Activated naive CD4-positive, alpha-beta T cell treated with anti-CD3 and anti-CD28 coated beads, Interleukin-2, amount 50 U/mL, for 24 hours (primary cell): ENCODE measurements at regions not wholly inside any gene's neighbourhood (a gene's known extent, or its start where the extent isn't known, plus 50 kb on each side); places are given as distances from the start of the nearest gene placed in this dataset.

Experiments
- H3K27ac Mint-ChIP-seq: one replicate; pipeline ENCODE4 v1.8.0; 2021; ENCODE audit warnings: mild to moderate bottlenecking, mixed read lengths
- H3K27me3 Mint-ChIP-seq: one replicate; pipeline ENCODE4 v1.8.0; 2021; ENCODE audit warnings: mixed read lengths
- H3K36me3 Mint-ChIP-seq: one replicate; pipeline ENCODE4 v1.8.0; 2021; ENCODE audit warnings: mixed read lengths
- H3K4me1 Mint-ChIP-seq: one replicate; pipeline ENCODE4 v1.8.0; 2021; ENCODE audit warnings: mixed read lengths
- H3K4me3 Mint-ChIP-seq: one replicate; pipeline ENCODE4 v1.8.0; 2021; ENCODE audit warnings: mild to moderate bottlenecking, mixed read lengths
- H3K9me3 Mint-ChIP-seq: one replicate; pipeline ENCODE4 v1.8.0; 2021; ENCODE audit warnings: mixed read lengths

DNA sequence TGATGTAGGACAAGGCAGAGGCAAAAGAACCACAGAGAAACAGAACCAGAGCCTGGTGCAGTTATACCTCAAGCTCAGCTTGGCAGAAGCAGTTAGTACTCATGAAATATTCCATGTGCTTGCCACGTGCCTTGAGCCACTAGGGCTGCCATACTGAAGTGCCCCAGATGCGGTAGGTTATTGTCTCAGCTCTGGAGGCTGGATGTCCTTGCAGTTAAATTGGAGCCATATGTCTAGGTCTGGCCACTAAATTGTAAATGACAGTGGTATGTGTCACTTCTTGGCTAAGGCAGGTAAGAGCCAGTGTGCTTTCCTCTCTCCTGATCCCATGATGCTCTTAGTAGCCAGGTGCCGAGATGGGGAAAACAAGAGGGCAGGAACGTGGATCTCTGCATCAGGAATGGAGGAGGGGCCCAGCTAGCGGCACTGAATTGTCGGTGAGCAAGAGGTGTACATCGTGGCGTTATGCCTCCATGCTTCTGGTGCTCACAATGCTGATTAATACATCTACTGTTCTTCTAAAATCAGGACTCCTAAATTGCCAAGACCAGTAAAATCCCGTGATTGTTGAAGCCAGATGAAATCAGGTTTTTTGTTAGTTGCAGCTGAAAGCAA, 73.5 kb downstream of the PSMG1 start:
- H3K9me3 Mint-ChIP-seq: no peaks in the 10 kb centered on the region
- H3K27me3 Mint-ChIP-seq: peaks cover 2% of the 10 kb centered on the region
- H3K36me3 Mint-ChIP-seq: no peaks in the 10 kb centered on the region
- no peaks in the 10 kb centered on the region for H3K4me1 Mint-ChIP-seq
- H3K27ac Mint-ChIP-seq: no peak overlapping the region
- H3K4me3 Mint-ChIP-seq: no peak overlapping the region

DNA sequence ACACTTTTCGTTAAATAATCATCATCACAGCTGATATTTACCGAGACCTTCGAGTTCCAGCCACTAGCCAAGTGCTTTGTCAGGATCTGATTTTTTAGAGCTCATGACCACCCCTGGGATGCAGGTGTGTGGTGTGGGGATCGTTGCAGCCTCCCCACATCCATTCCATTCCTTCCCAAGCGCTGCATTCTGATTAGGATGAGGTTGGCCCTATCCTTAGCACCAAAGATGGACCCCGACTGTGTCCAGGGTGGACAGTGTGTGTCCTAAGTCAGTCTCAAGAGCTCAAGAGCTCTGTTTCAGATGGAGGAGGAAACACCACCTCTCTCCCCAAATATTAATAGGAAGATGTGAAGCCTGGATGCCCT, 74.1 kb downstream of the PSMG1 start:
- H3K36me3 Mint-ChIP-seq: no peaks in the 10 kb centered on the region
- H3K4me1 Mint-ChIP-seq: no peaks in the 10 kb centered on the region
- no peak overlapping the region for H3K4me3 Mint-ChIP-seq
- no peak overlapping the region for H3K27ac Mint-ChIP-seq
- no peaks in the 10 kb centered on the region for H3K9me3 Mint-ChIP-seq
- peaks cover 2% of the 10 kb centered on the region for H3K27me3 Mint-ChIP-seq

DNA sequence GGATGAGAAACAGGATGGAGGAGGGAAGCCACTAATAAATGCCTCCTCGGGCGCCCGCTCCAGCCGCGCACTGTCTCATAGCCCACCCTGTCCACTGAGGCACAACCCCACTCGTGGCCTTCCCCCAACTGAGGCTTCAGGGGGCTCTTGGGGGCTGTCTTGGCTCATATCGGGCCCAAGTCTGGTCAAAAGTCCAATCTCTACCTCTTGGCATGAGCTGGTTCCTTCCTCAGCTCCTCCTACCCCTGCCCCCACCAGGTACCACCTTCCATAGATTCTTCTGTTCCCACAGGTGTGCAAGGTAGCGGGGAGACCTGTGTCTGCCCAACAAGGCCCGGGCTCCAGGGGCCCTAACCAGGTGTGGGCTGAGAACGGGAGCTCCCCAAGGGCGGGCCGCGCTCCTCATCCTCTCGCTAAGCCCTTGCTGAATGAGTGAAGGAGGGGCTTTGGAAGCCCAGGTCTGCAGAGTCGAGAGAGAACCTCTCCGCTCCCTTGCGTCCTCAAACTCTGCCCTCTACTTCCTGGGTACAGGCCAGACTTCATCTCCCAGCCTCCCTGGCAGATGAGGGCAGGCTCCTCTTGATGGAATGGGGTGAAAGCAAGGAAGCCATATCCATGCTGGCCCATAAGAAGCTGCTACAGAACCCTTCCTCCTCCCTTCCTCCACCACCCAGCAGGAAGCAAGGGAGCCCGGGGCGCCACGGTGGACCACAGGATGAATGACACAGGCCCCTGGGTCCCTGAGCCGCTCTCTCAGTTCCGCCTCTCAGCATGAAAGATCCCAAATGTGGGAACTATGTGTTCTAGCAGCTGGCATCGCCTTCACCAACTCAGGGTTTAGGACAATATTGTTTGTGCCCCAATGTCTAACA, 74.7 kb downstream of the PSMG1 start:
- Mint-ChIP-seq H3K4me3 (no peak overlapping the region), H3K9me3 (no peaks in the 10 kb centered on the region), H3K27me3 (peaks cover 2% of the 10 kb centered on the region), H3K27ac (no peak overlapping the region), H3K4me1 (no peaks in the 10 kb centered on the region), H3K36me3 (no peaks in the 10 kb centered on the region)

DNA sequence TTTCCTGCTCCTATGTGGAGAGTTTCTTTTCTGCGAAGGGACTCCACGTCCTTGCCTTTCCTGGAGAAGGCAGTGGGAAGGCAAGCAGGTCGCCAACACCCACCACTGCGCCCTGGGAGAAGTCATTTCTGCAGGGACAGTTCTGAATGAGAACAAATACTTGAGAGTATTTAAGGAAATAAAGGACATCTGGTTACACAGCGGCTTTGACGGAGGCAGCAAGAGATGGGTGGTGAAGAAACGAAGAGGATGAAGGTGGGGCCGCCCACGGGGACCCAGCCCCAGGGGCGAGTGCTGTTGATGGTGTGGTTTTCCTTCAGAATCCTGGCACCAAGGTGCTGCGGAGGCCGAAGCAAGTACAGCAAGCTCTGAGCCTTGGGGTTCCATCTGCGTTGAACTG, 75.5 kb downstream of the PSMG1 start:
- no peaks in the 10 kb centered on the region for H3K36me3 Mint-ChIP-seq
- no peak overlapping the region for H3K27ac Mint-ChIP-seq
- no peak overlapping the region for H3K4me3 Mint-ChIP-seq
- peaks cover 5% of the 10 kb centered on the region for H3K27me3 Mint-ChIP-seq
- H3K9me3 Mint-ChIP-seq: no peaks in the 10 kb centered on the region
- H3K4me1 Mint-ChIP-seq: no peaks in the 10 kb centered on the region

DNA sequence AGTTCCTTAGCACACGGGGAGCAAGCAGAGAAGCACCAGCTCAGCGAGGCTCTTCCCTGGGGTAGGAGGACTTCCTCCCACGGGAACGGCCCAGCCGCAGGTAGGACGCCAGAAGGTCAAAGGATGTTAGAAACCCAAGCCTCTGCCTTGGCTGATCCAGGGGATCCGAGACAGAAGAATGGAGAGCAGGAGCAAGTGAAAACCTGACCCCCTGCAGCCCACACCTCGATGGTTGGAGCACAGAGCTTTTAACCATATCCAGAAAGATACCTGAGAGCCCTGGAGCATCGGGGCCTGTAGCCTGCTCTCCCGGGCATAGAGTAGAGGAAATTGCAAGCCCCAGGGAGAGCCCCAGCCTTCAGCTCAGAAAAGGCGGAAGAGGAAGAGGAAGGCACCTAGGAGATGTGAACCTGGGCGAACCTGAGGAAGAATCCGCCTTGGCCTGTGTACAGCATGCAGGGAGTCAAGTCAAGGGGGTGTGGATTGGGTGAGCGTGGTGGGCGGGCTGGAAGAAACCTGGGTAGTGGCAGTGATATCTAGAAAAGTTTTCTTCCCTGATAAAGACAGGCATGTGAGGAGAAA, 76.3 kb downstream of the PSMG1 start:
- no peak overlapping the region for H3K4me3 Mint-ChIP-seq
- H3K27ac Mint-ChIP-seq: no peak overlapping the region

DNA sequence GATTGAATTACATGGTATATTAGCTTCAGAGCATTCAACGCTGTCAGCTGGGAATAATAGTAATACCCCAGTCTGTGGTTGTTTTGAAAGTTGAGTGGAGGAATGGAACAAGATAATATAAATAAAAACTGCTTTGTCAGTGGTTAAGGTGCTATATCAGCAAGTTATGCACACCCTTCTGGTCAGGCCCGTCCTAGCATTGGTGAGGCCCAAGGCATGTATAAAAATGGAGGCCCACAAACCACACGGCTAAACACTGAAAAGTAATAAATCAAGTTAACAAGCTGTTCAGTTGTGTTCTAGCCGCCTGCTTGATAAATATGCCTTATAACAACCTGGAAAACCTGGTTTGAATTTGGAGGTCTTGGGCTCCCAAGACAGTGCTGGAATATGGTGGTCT, 77.4 kb downstream of the PSMG1 start:
- H3K9me3 Mint-ChIP-seq: no peaks in the 10 kb centered on the region
- no peaks in the 10 kb centered on the region for H3K4me1 Mint-ChIP-seq
- no peak overlapping the region for H3K4me3 Mint-ChIP-seq
- no peaks in the 10 kb centered on the region for H3K36me3 Mint-ChIP-seq
- no peak overlapping the region for H3K27ac Mint-ChIP-seq
- H3K27me3 Mint-ChIP-seq: peaks cover 5% of the 10 kb centered on the region

More for the DNA sequence above, 76.3 kb downstream of the PSMG1 start:
- H3K9me3 Mint-ChIP-seq: no peaks in the 10 kb centered on the region
- H3K4me1 Mint-ChIP-seq: no peaks in the 10 kb centered on the region
- H3K36me3 Mint-ChIP-seq: no peaks in the 10 kb centered on the region
- peaks cover 5% of the 10 kb centered on the region for H3K27me3 Mint-ChIP-seq

DNA sequence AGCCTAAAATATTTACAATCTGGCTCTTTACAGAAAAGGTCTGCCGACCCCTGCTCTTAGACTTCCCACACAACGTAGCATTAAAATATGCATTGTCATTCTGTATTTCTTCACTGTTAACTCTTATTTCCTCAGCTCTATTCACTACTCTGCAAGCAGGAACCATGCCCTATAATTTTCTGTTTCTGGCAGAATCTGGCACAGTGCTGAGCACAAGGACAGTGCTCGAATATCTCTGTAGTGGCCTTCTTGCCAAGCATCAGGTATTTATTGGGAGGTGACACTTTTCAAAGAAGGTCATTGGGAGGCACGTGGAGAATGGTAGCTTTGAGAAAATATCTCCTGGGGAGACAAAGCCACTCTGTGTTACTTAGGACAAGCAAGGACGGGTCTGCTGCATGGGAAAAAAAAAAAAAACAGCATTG, 77.9 kb downstream of the PSMG1 start:
- H3K27me3 Mint-ChIP-seq: peaks cover 2% of the 10 kb centered on the region
- H3K4me3 Mint-ChIP-seq: no peak overlapping the region
- H3K9me3 Mint-ChIP-seq: no peaks in the 10 kb centered on the region
- H3K27ac Mint-ChIP-seq: peak overlapping the region; percentile 4
- no peaks in the 10 kb centered on the region for H3K36me3 Mint-ChIP-seq
- H3K4me1 Mint-ChIP-seq: no peaks in the 10 kb centered on the region

DNA sequence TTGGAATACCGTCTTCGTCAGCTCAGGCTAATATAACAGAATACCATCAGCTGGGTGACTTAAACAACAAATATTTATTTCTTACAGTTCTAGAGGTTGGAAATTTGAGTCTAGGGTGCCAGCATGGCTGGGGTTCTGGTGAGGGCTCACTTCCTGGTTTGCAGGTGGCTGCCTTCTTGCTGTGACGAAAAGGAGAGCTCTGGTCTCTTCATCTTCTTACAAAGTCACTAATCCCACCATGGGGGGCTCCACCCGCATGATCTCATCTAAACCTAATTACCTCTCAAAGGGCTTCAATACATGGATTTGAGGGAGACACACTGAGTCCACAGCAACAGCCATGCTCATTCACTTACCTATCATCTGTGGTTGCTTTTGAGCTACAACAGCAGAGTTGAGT, 78.3 kb downstream of the PSMG1 start:
- H3K27me3 Mint-ChIP-seq: peaks cover 2% of the 10 kb centered on the region
- H3K9me3 Mint-ChIP-seq: no peaks in the 10 kb centered on the region
- no peaks in the 10 kb centered on the region for H3K4me1 Mint-ChIP-seq
- no peak overlapping the region for H3K4me3 Mint-ChIP-seq
- no peak overlapping the region for H3K27ac Mint-ChIP-seq
- H3K36me3 Mint-ChIP-seq: no peaks in the 10 kb centered on the region

DNA sequence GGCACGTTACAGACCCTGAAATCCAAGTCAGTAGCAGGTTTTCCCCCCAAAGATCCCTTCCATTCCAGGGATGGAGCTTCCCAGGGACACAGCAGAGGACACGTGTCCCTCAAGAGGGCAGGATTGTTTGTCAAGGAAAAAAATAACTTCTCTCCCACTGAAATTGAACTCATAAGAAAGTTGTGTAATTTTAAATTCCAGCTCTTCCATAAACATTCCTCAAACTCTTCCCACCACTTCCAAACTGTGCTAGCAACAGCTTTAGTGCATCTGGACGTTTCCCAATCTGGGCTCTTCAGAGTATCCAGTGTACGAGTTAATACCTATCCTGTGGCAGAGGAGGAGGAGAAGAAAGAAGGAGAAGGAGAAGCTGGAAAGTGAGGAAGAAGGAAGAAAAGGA, 79.6 kb downstream of the PSMG1 start:
- H3K4me3 Mint-ChIP-seq: no peak overlapping the region
- peaks cover 2% of the 10 kb centered on the region for H3K27me3 Mint-ChIP-seq
- no peak overlapping the region for H3K27ac Mint-ChIP-seq
- no peaks in the 10 kb centered on the region for H3K4me1 Mint-ChIP-seq
- no peaks in the 10 kb centered on the region for H3K9me3 Mint-ChIP-seq
- H3K36me3 Mint-ChIP-seq: no peaks in the 10 kb centered on the region

DNA sequence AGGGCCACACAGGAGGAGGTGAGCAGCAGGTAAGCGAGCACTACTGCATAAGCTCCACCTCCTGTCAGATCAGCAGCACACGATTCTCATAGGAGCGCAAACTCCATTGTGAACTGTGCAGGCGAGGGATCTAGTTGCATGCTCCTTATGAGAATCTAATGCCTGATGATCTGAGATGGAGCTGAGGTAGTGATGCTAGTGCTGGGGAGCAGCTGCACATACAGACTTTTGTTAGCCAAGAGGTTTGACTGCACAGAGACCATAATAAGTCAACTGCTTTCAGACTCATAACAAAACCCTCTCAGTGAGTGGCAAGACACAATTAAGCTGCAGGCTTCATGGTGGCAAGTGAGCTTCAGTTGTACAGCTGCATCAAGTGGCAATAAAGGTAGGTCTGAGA, 83.4 kb downstream of the PSMG1 start:
- Mint-ChIP-seq H3K9me3 (no peaks in the 10 kb centered on the region), H3K4me3 (no peak overlapping the region), H3K4me1 (no peaks in the 10 kb centered on the region), H3K27ac (no peak overlapping the region), H3K27me3 (peaks cover 2% of the 10 kb centered on the region), H3K36me3 (no peaks in the 10 kb centered on the region)

DNA sequence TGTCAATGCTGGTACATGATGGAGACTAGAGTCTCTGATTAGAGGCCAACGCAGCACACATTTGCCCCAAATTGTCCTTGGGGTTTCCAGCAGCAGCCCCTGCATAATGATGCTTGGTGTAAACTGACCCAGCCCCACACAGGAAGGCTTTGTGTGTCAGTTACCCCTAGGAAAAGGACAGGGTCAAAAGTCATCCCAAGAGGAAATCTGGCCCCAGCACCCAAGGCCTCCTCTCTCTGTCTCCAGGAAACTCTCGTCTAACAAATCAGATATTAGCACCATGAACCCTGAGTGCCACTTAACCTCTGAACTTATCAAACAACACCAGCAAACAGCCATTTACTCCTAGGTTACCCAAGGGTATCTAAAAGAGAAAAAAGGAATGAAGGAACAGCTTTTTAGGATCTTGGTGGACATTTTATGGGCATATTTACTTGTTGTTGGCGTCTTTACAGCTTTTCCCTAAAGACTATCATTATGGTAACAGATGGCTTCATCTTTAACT, 84.5 kb downstream of the PSMG1 start:
- no peak overlapping the region for H3K4me3 Mint-ChIP-seq
- H3K27me3 Mint-ChIP-seq: peaks cover 2% of the 10 kb centered on the region
- no peak overlapping the region for H3K27ac Mint-ChIP-seq
- no peaks in the 10 kb centered on the region for H3K9me3 Mint-ChIP-seq
- no peaks in the 10 kb centered on the region for H3K36me3 Mint-ChIP-seq
- no peaks in the 10 kb centered on the region for H3K4me1 Mint-ChIP-seq

DNA sequence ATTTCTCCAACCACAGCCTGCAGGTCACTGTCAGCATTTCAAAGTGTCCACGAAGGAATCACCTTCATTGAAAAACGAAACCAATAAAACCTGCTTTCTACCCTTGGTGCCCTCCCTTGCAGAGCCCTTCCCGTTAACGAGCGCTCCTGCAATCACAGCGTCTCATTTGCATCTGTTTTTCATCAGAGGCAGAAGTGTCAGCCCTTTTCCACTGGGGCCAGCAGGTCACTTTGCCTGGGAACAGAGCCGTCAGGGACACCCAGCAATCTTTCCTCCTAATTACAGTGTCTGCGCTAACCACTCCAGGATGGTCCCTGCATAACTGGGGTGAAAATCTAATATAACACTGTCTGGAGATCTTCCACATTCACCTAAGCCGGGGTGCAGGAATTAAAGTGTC, 85.3 kb downstream of the PSMG1 start:
- H3K27me3 Mint-ChIP-seq: no peaks in the 10 kb centered on the region
- no peaks in the 10 kb centered on the region for H3K4me1 Mint-ChIP-seq
- H3K4me3 Mint-ChIP-seq: no peak overlapping the region
- no peaks in the 10 kb centered on the region for H3K36me3 Mint-ChIP-seq
- no peak overlapping the region for H3K27ac Mint-ChIP-seq
- no peaks in the 10 kb centered on the region for H3K9me3 Mint-ChIP-seq

DNA sequence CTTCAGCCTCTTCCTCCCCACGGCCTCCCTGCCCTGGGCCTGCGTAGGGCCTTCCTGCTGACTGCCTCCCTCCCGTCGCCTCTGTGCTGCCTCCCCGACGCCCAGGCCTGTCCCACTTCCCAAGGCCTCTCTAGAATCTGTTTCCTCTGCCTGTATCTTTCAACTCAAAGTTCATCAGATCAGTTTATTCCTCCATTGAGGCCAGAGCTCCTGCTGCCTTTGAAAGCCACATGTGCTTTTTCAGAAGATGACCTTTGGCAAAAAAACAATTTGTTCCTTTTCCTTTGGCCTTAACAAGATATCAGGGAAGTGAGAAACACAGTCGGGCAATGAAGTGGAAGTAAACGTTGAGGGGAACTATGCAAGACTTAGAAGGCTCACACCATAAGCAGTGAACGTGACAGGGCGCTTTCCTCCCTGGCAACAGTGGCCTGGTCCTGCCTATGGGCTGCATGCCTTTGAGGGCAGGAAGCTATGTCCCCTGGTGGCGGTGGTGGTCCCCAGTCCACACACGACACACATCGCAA, 85.9 kb downstream of the PSMG1 start:
- H3K4me1 Mint-ChIP-seq: no peaks in the 10 kb centered on the region
- no peaks in the 10 kb centered on the region for H3K9me3 Mint-ChIP-seq
- H3K36me3 Mint-ChIP-seq: no peaks in the 10 kb centered on the region
- no peak overlapping the region for H3K27ac Mint-ChIP-seq
- H3K4me3 Mint-ChIP-seq: no peak overlapping the region
- no peaks in the 10 kb centered on the region for H3K27me3 Mint-ChIP-seq

DNA sequence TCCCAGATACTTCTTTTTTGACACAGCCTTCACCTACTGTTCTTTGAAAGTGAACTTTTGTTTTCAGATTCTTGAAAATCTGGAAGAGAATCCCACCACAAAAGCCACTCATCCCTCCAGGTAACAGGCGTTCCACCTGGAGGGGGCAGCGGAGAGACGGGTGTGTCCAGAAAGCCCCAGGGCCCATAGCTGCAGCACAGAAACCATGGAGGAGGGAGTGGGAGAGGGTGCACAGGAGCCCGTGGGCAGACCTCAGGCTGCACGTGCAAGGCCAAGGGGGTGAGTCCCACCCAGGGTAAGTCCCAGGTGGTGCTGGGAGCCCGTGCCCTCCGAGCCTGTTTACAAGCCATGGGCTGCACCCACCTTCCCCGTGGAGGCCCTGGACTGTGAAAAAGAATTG, 86.5 kb downstream of the PSMG1 start:
- H3K4me1 Mint-ChIP-seq: no peaks in the 10 kb centered on the region
- H3K4me3 Mint-ChIP-seq: no peak overlapping the region
- H3K36me3 Mint-ChIP-seq: no peaks in the 10 kb centered on the region

DNA sequence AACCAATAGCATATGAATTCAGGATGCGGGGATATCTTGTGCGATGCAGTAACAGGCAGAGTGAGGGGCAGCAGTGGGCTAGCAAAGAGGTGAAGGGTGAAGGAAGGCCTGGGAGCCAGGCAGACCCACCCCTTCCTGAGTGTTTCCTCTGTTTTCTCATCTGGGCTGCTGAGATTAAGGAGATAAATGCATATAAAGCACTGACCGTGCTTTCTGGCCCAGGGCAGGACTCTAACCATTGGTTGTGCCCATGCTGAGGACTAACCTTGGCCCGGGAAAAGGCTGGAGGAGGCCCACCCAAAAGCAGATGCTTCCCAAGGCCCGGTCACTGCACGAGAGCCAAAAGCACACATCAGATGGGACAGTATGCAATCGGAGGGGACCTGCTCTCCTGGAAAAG, 87.6 kb downstream of the PSMG1 start:
- Mint-ChIP-seq H3K4me1 (no peaks in the 10 kb centered on the region), H3K36me3 (no peaks in the 10 kb centered on the region), H3K27ac (no peak overlapping the region)

More for the DNA sequence above, 86.5 kb downstream of the PSMG1 start:
- Mint-ChIP-seq H3K27ac (no peak overlapping the region), H3K27me3 (no peaks in the 10 kb centered on the region), H3K9me3 (no peaks in the 10 kb centered on the region)

More for the DNA sequence above, 87.6 kb downstream of the PSMG1 start:
- no peaks in the 10 kb centered on the region for H3K9me3 Mint-ChIP-seq
- H3K27me3 Mint-ChIP-seq: no peaks in the 10 kb centered on the region
- no peak overlapping the region for H3K4me3 Mint-ChIP-seq
